GM10266 (cell line): ENCODE measurements at regions not wholly inside any gene's neighbourhood (a gene's known extent, or its start where the extent isn't known, plus 50 kb on each side); places are given as distances from the start of the nearest gene placed in this dataset.

Experiments used
- DNase-seq: peaks from one replicate; pipeline ENCODE4 v3.0.0; 2012; ENCODE audit errors: extremely low spot score
- CTCF ChIP-seq: IDR thresholded peaks from 2 replicates; pipeline ENCODE4 v1.5.1; 2012; ENCODE audit warnings: mild to moderate bottlenecking, low read depth; ENCODE audit not compliant: control insufficient read depth, insufficient read depth; ENCODE audit errors: missing control alignments

- no peak for TF ChIP-seq CTCF
- DNase-seq: no peak
Measured at GRCh38 chr9:663541-663940, 178.0 kb upstream of the DMRT1 start.

- no peak for TF ChIP-seq CTCF
- no peak for DNase-seq
Measured at GRCh38 chr9:665296-665695, 176.2 kb upstream of the DMRT1 start.

- DNase-seq: no peak
- TF ChIP-seq CTCF: no peak
Measured at GRCh38 chr9:671997-672396, 169.5 kb upstream of the DMRT1 start.

- DNase-seq: no peak
- no peak for TF ChIP-seq CTCF
Measured at GRCh38 chr9:672851-673250, 168.6 kb upstream of the DMRT1 start.

- TF ChIP-seq CTCF: no peak
- DNase-seq: no peak
Measured at GRCh38 chr9:673264-673965, 168.1 kb upstream of the DMRT1 start.

- no peak for TF ChIP-seq CTCF
- no peak for DNase-seq
Measured at GRCh38 chr9:673966-674526, 167.5 kb upstream of the DMRT1 start.

- TF ChIP-seq CTCF: no peak
- DNase-seq: no peak
Measured at GRCh38 chr9:675697-676370, 165.7 kb upstream of the DMRT1 start.
